H1 (cell line): ENCODE measurements at regions not wholly inside any gene's neighbourhood (a gene's known extent, or its start where the extent isn't known, plus 50 kb on each side); places are given as distances from the start of the nearest gene placed in this dataset.
"Not testable (repeated sequence)": the region's sequence is repeated elsewhere in the genome, so short reads cannot be mapped to it uniquely, and the experiment has no call there.

Source experiments
- CTCF ChIA-PET: fragments of 300-600 bp; sonication (Branson Sonifier 250); formaldehyde crosslinking; loops from one replicate; lab custom pipeline; 2021; ENCODE audit not compliant: partially characterized antibody; lab: Charles Lee
- POLR2A ChIA-PET: fragments of 300-600 bp; sonication (Branson Sonifier 250); formaldehyde crosslinking; loops from one replicate; lab custom pipeline; 2021; ENCODE audit warnings: inconsistent platforms; ENCODE audit not compliant: partially characterized antibody; lab: Charles Lee
- DNase-seq, 2 experiments: peaks; one replicate each; pipeline versions ENCODE4 v3.0.0 to v3.0.0-alpha.2; 2010 to 2022; ENCODE audit warnings: low spot score in 2 of 2, low read depth in 1 of 2, mixed read lengths in 1 of 2
- FAIRE-seq: peaks from 2 replicates; lab custom pipeline; 2011; peaks lifted over from hg19 to GRCh38; lab: Jason Lieb, UNC
- H2AFZ ChIP-seq: 2 replicates; pipeline ENCODE4 v1.8.1; 2012; ENCODE audit warnings: low read length, inconsistent platforms
- H2AK5ac ChIP-seq: 2 replicates; pipeline ENCODE4 v1.6.1; 2013; ENCODE audit warnings: low read depth, low read length
- H2BK120ac ChIP-seq: replicated peaks from 2 replicates; pipeline ENCODE3; 2013; ENCODE audit warnings: low read depth, low read length, inconsistent platforms
- H2BK12ac ChIP-seq: 2 replicates; pipeline ENCODE4 v1.6.1; 2013; ENCODE audit warnings: low read depth, low read length
- H2BK15ac ChIP-seq: 2 replicates; pipeline ENCODE4 v1.6.1; 2013; ENCODE audit warnings: low read length
- H2BK20ac ChIP-seq: 2 replicates; pipeline ENCODE4 v1.6.1; 2013; ENCODE audit warnings: low read length
- H2BK5ac ChIP-seq: 2 replicates; pipeline ENCODE4 v1.6.1; 2013; ENCODE audit warnings: low read depth, low read length
- H3K14ac ChIP-seq: 2 replicates; pipeline ENCODE4 v1.6.1; 2013; ENCODE audit warnings: inconsistent platforms; ENCODE audit not compliant: insufficient read length
- H3K18ac ChIP-seq: 2 replicates; pipeline ENCODE4 v1.6.1; 2013; ENCODE audit warnings: low read length; ENCODE audit errors: extremely low read depth
- H3K23ac ChIP-seq: 2 replicates; pipeline ENCODE4 v1.6.1; 2013; ENCODE audit warnings: inconsistent platforms; ENCODE audit not compliant: insufficient read length
- H3K23me2 ChIP-seq: 2 replicates; pipeline ENCODE4 v1.6.1; 2013; ENCODE audit warnings: low read depth, low read length
- H3K27ac ChIP-seq: 2 replicates; pipeline ENCODE4 v1.6.1; 2011; ENCODE audit warnings: low read depth, low read length, inconsistent platforms
- H3K27me3 ChIP-seq, 4 experiments: replicated peaks in 1 of 4; 1 replicate in 1 of 4; 2 replicates in 3 of 4; pipeline versions ENCODE4 v1.6.1 to v1.8.1; 2011 to 2013; ENCODE audit warnings: low read length in 3 of 4, mild to moderate bottlenecking in 3 of 4, inconsistent platforms in 2 of 4, mixed read lengths in 2 of 4, moderate library complexity in 1 of 4; ENCODE audit not compliant: control insufficient read depth in 3 of 4, insufficient read depth in 3 of 4; ENCODE audit errors: extremely low read depth in 1 of 4
- H3K36me3 ChIP-seq, 4 experiments: 2 replicates each; pipeline versions ENCODE4 v1.6.1 to v1.8.1; 2011 to 2013; ENCODE audit warnings: mild to moderate bottlenecking in 4 of 4, low read length in 3 of 4, moderate library complexity in 2 of 4, control low read depth in 1 of 4, inconsistent platforms in 1 of 4; ENCODE audit not compliant: insufficient read depth in 4 of 4, control insufficient read depth in 2 of 4
- H3K4ac ChIP-seq: replicated peaks from 2 replicates; pipeline ENCODE3; 2013; ENCODE audit warnings: low read length, low read depth, mixed read lengths, inconsistent platforms; ENCODE audit not compliant: insufficient read length
- H3K4me1 ChIP-seq, 4 experiments: replicated peaks in 1 of 4; 1 replicate in 1 of 4; 2 replicates in 3 of 4; pipeline versions ENCODE4 v1.6.1 to v1.8.1; 2011 to 2013; ENCODE audit warnings: low read length in 3 of 4, inconsistent platforms in 2 of 4, mixed read lengths in 1 of 4; ENCODE audit not compliant: insufficient read depth in 4 of 4, control insufficient read depth in 3 of 4
- H3K4me2 ChIP-seq, 2 experiments: 2 replicates each; pipeline versions ENCODE4 v1.6.1 to v1.8.1; 2011 to 2013; ENCODE audit warnings: low read depth in 2 of 2, low read length in 2 of 2, control low read depth in 1 of 2, inconsistent platforms in 1 of 2, mild to moderate bottlenecking in 1 of 2; ENCODE audit not compliant: insufficient read depth in 1 of 2
- H3K4me3 ChIP-seq, 4 experiments: fragments of 200-600, 300-600 bp in 1 of 4; sonication (generic), shearing (Covaris generic), sonication (Bioruptor Twin) in 1 of 4; 2 replicates each; pipeline versions ENCODE4 v1.5.1 to v1.8.1; 2011 to 2016; ENCODE audit warnings: low read length in 4 of 4, low read depth in 3 of 4, control low read depth in 2 of 4, inconsistent platforms in 2 of 4, mild to moderate bottlenecking in 2 of 4, mixed read lengths in 1 of 4, moderate library complexity in 1 of 4; ENCODE audit not compliant: insufficient read depth in 2 of 4; ENCODE audit errors: extremely low read depth in 1 of 4
- H3K56ac ChIP-seq: replicated peaks from 2 replicates; pipeline ENCODE3; 2013; ENCODE audit warnings: low read depth, mild to moderate bottlenecking, mixed read lengths, low read length, inconsistent platforms; ENCODE audit not compliant: insufficient read length
- H3K79me1 ChIP-seq: 2 replicates; pipeline ENCODE4 v1.6.1; 2013; ENCODE audit warnings: low read depth, low read length, control low read depth
- H3K79me2 ChIP-seq, 2 experiments: 2 replicates each; pipeline versions ENCODE4 v1.6.1 to v1.8.1; 2012 to 2013; ENCODE audit warnings: low read length in 2 of 2, mild to moderate bottlenecking in 2 of 2, inconsistent platforms in 1 of 2; ENCODE audit not compliant: insufficient read depth in 2 of 2, control insufficient read depth in 1 of 2
- H3K9ac ChIP-seq, 4 experiments: replicated peaks in 1 of 4; 1 replicate in 1 of 4; 2 replicates in 3 of 4; pipeline versions ENCODE4 v1.6.1 to v1.8.1; 2011 to 2013; ENCODE audit warnings: low read depth in 3 of 4, low read length in 3 of 4, control low read depth in 2 of 4, mild to moderate bottlenecking in 2 of 4, moderate library complexity in 2 of 4, inconsistent platforms in 1 of 4; ENCODE audit errors: extremely low read depth in 1 of 4
- H3K9me3 ChIP-seq, 2 experiments: 2 replicates each; pipeline versions ENCODE4 v1.6.1 to v1.8.1; 2012 to 2013; ENCODE audit warnings: mild to moderate bottlenecking in 2 of 2, moderate library complexity in 2 of 2, control low read depth in 1 of 2, inconsistent platforms in 1 of 2, low read depth in 1 of 2, low read length in 1 of 2, mixed read lengths in 1 of 2; ENCODE audit not compliant: insufficient read depth in 2 of 2
- H4K20me1 ChIP-seq, 2 experiments: replicated peaks in 1 of 2; 2 replicates each; pipeline versions ENCODE3 to v1.8.1; 2011 to 2013; ENCODE audit warnings: inconsistent platforms in 2 of 2, low read length in 2 of 2, mild to moderate bottlenecking in 1 of 2; ENCODE audit not compliant: insufficient read depth in 2 of 2, control insufficient read depth in 1 of 2
- H4K5ac ChIP-seq: 2 replicates; pipeline ENCODE4 v1.6.1; 2013; ENCODE audit warnings: low read length, low read depth, mixed read lengths, inconsistent platforms; ENCODE audit not compliant: insufficient read length
- H4K8ac ChIP-seq: 2 replicates; pipeline ENCODE4 v1.8.0; 2013; ENCODE audit warnings: mild to moderate bottlenecking, moderate library complexity, low read length, inconsistent platforms; ENCODE audit not compliant: insufficient read depth; ENCODE audit errors: extremely low read depth
- H4K91ac ChIP-seq: replicated peaks from 2 replicates; pipeline ENCODE3; 2013; ENCODE audit warnings: low read length, mixed read lengths, inconsistent platforms; ENCODE audit not compliant: insufficient read length
- NANOG ChIP-seq: IDR thresholded peaks from 2 replicates; pipeline ENCODE4 v1.6.1; 2011; ENCODE audit warnings: low read length, low read depth, mild to moderate bottlenecking, inconsistent platforms; ENCODE audit not compliant: insufficient read depth, poor library complexity, severe bottlenecking
- POU5F1 ChIP-seq: IDR thresholded peaks from 2 replicates; pipeline ENCODE4 v1.6.1; 2011; ENCODE audit warnings: low read depth, mild to moderate bottlenecking, low read length, moderate library complexity
- SP2 ChIP-seq: IDR thresholded peaks from 2 replicates; pipeline ENCODE4 v1.6.1; 2012; ENCODE audit warnings: mild to moderate bottlenecking, low read length, inconsistent platforms
- WGBS, 2 experiments: shearing (Covaris generic) in 1 of 2; methylation state at CpG; one replicate each; pipeline versions ENCODE4 v1.1.6 to v1.1.7; 2013 to 2015; ENCODE audit warnings: low lambda C conversion rate in 2 of 2, mixed read lengths in 2 of 2, inconsistent platforms in 1 of 2, low coverage in 1 of 2, missing lambda C conversion rate in 1 of 2; ENCODE audit not compliant: insufficient replicate concordance in 2 of 2, insufficient coverage in 1 of 2, insufficient read length in 1 of 2; ENCODE audit errors: extremely low coverage in 1 of 2, missing lambda C conversion rate in 1 of 2; 5-methylcytosine and 5-hydroxymethylcytosine counted together

- POLR2A ChIA-PET = interaction anchor here (1.1 kb wide), 1 partner anchor 385 kb away, joined by 3 read pairs; no protein-coding TSS in a partner anchor
- CTCF ChIA-PET = interaction anchor here (1.7 kb wide), 1 partner anchor 120 kb away, joined by 3 read pairs; no protein-coding TSS in a partner anchor
- H2AFZ ChIP-seq = no peak overlapping the region
Observed at GRCh38 chr12:75657831-75658230, 146.4 kb upstream of the KRR1 start.

GRCh38 chr12:75657354-75657753 is 145.9 kb upstream of the KRR1 start:
- not testable (repeated sequence) for H2AFZ ChIP-seq, H3K79me1 ChIP-seq, H2BK20ac ChIP-seq, H3K4me2 ChIP-seq, H3K4ac ChIP-seq, H3K9ac ChIP-seq, H3K4me1 ChIP-seq, H4K20me1 ChIP-seq, H3K79me2 ChIP-seq, H3K36me3 ChIP-seq, H3K14ac ChIP-seq, H4K91ac ChIP-seq, DNase-seq, H3K27me3 ChIP-seq, H4K8ac ChIP-seq, H3K23me2 ChIP-seq, H2BK5ac ChIP-seq, H2BK15ac ChIP-seq, H4K5ac ChIP-seq, H3K4me3 ChIP-seq, H2BK120ac ChIP-seq, H3K27ac ChIP-seq, FAIRE-seq, H2BK12ac ChIP-seq, H3K9me3 ChIP-seq, H2AK5ac ChIP-seq, H3K18ac ChIP-seq, H3K23ac ChIP-seq, H3K56ac ChIP-seq
- CTCF ChIA-PET = interaction anchor here (0.6 to 1.7 kb wide), 2 partner anchors 121 to 940 kb away, joined by 3 read pairs; no protein-coding TSS in a partner anchor
- POLR2A ChIA-PET = interaction anchor here (1.1 kb wide), 1 partner anchor 386 kb away, joined by 3 read pairs; no protein-coding TSS in a partner anchor
- 92% methylated on average over 6 of the region's 6 CpGs; no CpG with 5 or more reads in 1 of the 2 experiments for WGBS, 2 experiments

More at GRCh38 chr12:75657831-75658230, 146.4 kb upstream of the KRR1 start:
- H2BK120ac ChIP-seq = no peak overlapping the region
- H2BK12ac ChIP-seq = no peak overlapping the region
- H3K4me3 ChIP-seq = no peak overlapping the region
- FAIRE-seq (no peak), DNase-seq (no peak)
- H4K20me1 ChIP-seq = no peaks in the 10 kb centered on the region
- H3K14ac ChIP-seq = no peak overlapping the region
- WGBS, 2 experiments = 90% methylated on average over 2 of the region's 2 CpGs; no CpG with 5 or more reads in 1 of the 2 experiments
- no peaks in the 10 kb centered on the region for H3K9me3 ChIP-seq
- H3K79me2 ChIP-seq = no peaks in the 10 kb centered on the region
- H4K91ac ChIP-seq = no peak overlapping the region
- H3K56ac ChIP-seq = no peak overlapping the region
- no peak overlapping the region for H3K9ac ChIP-seq
- H2AK5ac ChIP-seq = no peak overlapping the region
- H2BK15ac ChIP-seq = no peak overlapping the region
- H2BK20ac ChIP-seq = no peak overlapping the region
- no peaks in the 10 kb centered on the region for H3K23me2 ChIP-seq
- H3K4ac ChIP-seq = no peak overlapping the region
- H3K4me2 ChIP-seq = no peak overlapping the region
- no peaks in the 10 kb centered on the region; a peak in 1 of 7 replicates for H3K27me3 ChIP-seq
- H3K79me1 ChIP-seq = no peaks in the 10 kb centered on the region
- H3K27ac ChIP-seq = no peak overlapping the region
- TF ChIP-seq NANOG (no peak), POU5F1 (no peak), SP2 (no peak)
- H3K4me1 ChIP-seq = no peaks in the 10 kb centered on the region
- no peak overlapping the region for H4K5ac ChIP-seq
- no peak overlapping the region for H4K8ac ChIP-seq
- H3K18ac ChIP-seq = no peak overlapping the region
- no peak overlapping the region for H2BK5ac ChIP-seq
- no peaks in the 10 kb centered on the region for H3K36me3 ChIP-seq
- no peak overlapping the region for H3K23ac ChIP-seq
